HFF-Myc (cell line): ENCODE measurements at regions not wholly inside any gene's neighbourhood (a gene's known extent, or its start where the extent isn't known, plus 50 kb on each side); places are given as distances from the start of the nearest gene placed in this dataset.

ENCODE experiments used
- DNase-seq: peaks from one replicate; pipeline ENCODE4 v3.0.0-alpha.2; 2011; ENCODE audit warnings: low read depth; ENCODE audit errors: extremely low read depth
- H3K4me3 ChIP-seq: replicated peaks from 2 replicates; pipeline ENCODE4 v1.5.1; 2011; ENCODE audit warnings: low read depth, mild to moderate bottlenecking, control low read depth, low read length
- CTCF ChIP-seq: IDR thresholded peaks from 2 replicates; pipeline ENCODE4 v1.5.1; 2012; ENCODE audit warnings: mild to moderate bottlenecking, low read depth, low read length, control low read depth; ENCODE audit errors: missing control alignments

- H3K4me3 ChIP-seq: no peak overlapping the region
- no peak for DNase-seq
- TF ChIP-seq CTCF: no peak
Measured at GRCh38 chr2:217183471-217183870, 323.6 kb upstream of the TNP1 start.

- TF ChIP-seq CTCF: no peak
- no peak overlapping the region for H3K4me3 ChIP-seq
- DNase-seq: no peak
Measured at GRCh38 chr2:217182926-217183325, 323.1 kb upstream of the TNP1 start.

GRCh38 chr2:217181512-217181911, 321.6 kb upstream of the TNP1 start:
- no peak overlapping the region for H3K4me3 ChIP-seq
- no peak for DNase-seq
- no peak for TF ChIP-seq CTCF

- no peak for DNase-seq
Measured at GRCh38 chr2:217179854-217180253, 320.0 kb upstream of the TNP1 start.

GRCh38 chr2:217178341-217178740, 318.5 kb upstream of the TNP1 start:
- no peak for DNase-seq
- TF ChIP-seq CTCF: no peak

More at GRCh38 chr2:217179854-217180253, 320.0 kb upstream of the TNP1 start:
- no peak for TF ChIP-seq CTCF
- H3K4me3 ChIP-seq: no peak overlapping the region

GRCh38 chr2:217177720-217178119, 317.9 kb upstream of the TNP1 start:
- no peak for DNase-seq
- no peak overlapping the region for H3K4me3 ChIP-seq
- no peak for TF ChIP-seq CTCF

More at GRCh38 chr2:217178341-217178740, 318.5 kb upstream of the TNP1 start:
- H3K4me3 ChIP-seq: no peak overlapping the region

DNA sequence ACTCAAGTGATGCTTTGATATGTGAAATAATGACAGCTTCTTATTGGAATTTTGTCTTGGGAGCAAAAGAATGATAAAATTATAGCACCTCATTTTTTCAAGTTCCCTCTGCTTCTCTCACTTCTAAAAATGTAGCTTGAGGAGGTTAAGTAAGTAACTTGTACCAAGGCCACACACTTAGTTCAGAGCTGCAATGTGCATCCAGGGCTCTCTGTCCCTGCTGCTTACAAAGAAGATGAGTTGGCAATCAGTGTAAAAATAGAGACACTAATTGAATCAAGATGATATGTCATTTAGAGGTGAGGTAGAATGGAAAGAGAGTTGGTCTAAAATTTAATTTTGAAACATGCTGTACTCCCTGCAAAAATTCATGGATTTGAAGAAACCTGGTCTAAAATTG, 312.0 kb upstream of the TNP1 start:
- no peak overlapping the region for H3K4me3 ChIP-seq
- no peak for TF ChIP-seq CTCF
- no peak for DNase-seq
